Activated CD4-positive, alpha-beta T cell treated with anti-CD3 and anti-CD28 coated beads, Interleukin-10, Interleukin-2, amounts not matched to agents 100 ng/mL and 50 ng/mL, durations not matched to agents 16 hours and 8 hours (primary cell): ENCODE measurements at regions not wholly inside any gene's neighbourhood (a gene's known extent, or its start where the extent isn't known, plus 50 kb on each side); places are given as distances from the start of the nearest gene placed in this dataset.
"Not testable (repeated sequence)": the region's sequence is repeated elsewhere in the genome, so short reads cannot be mapped to it uniquely, and the experiment has no call there.

Experiments
- DNase-seq: peaks from one replicate; pipeline ENCODE4 v3.0.0-alpha.2; 2020

DNA sequence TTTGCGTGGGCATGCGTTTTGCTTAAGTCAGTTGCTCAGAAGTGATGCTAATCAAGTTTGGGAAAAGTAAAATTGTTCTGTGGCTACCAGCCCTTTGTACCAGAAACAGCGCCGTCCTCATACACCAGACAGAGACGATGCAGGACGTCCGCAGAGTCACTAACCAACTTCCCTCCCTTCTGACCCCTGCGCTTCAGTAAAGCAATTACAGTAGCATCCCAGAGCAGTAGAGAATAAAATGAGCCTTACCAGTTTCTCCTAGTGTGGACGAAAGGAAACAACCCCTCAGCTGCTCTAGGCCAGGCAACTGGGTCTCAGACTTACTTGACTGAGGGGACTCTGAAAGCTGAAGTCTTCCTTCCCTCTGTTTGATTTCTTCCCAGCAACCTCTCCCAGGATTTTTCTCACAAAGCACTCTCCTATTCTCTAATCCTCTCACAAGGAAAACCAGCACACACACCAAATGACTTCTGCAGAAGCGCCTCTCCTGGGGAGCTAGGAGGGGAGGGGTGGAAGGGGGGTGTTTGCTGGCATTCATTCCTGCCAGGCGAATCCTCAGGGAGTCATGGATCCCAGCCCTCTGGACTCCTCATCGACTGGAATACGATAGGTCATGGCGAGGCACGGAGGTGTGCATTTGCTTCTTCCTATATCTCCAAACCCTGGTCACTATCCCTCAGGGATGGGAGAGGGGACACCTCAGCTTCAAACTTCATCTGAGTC lies 56.0 kb upstream of the MID1 start:
- no peak for DNase-seq

DNA sequence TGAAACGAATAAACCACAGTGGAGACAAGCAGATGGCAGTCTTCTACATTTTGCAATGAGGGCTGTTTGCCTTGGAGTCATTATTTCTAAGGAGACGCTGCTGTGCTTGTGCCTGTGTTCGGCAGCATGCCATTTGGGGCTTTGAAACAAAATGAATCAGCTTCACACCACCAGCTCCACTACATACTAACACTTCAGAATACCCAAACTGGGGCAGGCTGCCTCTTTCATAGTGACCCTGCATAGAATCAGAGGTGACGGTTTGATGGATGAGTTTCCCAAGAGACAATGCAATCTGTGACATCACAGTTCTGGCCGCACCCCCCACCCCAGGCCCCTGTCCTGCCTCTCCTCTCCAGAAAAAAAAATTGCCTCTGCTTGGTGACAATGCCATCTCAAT lies 57.1 kb upstream of the MID1 start:
- no peak for DNase-seq

DNA sequence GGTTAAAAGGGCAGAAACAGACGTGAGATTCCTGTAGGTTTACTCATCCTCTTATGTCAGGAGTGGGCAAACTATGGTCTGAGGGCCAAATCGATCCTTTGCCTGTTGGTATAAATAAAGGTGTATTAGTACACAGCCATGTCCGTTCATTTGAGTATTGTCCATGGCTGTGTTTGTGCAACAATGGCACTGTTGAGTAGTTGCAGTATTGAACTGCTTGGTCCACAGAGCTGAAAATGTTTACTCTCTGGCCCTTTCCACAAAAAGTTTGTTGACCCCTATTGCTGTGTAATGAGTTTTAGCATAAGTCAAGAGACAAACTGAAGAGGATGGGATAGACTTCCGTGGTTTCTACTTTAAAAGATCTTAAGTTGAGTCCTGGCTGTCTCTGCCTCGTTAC lies 59.0 kb upstream of the MID1 start:
- DNase-seq: no peak

DNA sequence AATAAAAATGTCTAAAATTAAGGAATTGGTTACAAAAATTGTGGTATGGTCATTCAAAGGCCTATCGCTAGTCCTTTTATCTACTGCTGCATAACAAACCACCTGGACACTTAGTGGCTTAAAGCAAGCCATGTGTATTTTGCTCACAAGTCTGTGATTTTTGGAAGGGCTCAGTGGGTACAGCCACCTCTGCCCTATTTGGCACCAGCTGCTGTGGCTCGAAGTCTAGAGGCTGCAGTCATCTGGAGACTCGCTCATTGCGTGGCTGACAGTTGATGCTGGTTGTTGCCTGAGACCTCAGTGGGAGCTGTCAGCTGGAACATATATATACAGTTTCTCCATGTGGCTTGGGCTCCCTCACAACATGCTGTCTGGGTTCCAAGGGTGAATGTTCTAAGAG lies 60.8 kb upstream of the MID1 start:
- no peak for DNase-seq

DNA sequence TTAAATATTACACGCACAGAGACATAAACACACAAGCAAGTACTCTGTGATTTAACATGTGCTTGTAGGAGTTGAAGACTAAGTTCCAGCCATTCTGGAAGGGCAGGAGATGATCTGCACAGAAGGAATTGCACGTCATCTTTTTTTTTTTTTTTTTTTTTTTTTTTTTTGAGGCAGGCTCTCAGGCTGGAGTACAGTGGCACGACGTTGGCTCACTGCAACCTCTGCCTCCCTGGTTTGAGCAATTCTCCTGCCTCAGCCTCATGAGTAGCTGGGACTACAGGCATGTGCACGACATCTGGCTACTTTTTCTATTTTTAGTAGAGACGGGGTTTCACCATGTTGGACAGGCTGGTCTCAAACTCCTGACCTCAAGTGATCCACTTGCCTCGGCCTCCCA lies 63.2 kb upstream of the MID1 start:
- DNase-seq: not testable (repeated sequence)

DNA sequence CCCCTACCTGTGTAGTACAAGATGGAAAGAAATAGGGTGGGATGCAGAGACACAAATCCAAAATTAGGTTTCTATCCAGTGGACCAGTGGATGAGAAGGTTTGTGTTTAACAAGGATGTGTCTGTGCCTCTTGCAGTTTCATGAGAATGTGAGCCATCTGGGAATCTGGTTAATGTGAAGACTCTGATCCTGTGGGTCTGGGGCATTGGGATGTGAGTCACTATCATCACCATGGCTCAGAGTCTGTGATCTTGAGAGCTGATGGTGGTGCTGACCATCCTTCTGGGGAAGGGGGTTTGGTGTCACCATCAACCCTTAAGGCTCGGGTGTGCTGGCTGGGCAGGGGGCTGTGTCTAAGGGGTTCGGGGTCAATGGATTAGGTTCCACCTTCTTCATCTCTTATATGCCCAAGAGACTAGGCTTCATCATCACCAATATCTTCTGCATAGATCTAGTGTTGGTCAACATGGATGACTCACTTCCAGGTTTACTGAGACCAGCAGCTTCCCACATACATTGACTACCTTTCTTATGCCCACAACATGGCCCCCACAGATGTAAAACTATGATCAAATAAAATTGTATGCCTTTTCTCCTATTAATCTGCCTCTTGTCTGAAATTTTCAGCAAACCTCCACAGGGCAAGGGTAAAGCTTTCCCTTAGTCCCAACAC lies 65.7 kb upstream of the MID1 start:
- DNase-seq: no peak

DNA sequence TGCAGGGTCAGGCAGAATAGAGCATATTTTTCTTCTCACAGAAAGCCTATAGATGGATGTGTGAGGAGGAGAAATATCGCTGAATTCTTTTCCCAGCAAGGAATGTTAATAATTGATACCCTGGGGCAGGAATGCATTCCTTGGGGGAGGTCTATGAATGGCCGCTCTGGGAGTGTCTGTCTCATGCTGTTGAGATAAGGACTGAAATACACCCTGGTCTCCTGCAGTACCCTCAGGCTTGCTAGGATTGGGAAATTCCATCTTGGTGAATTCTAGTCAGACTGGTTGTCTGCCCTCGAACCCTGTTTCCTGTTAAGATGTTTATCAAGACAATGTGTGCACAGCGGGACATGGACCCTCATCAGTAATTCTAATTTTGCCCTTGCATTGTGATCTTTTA lies 71.4 kb upstream of the MID1 start:
- DNase-seq: not testable (repeated sequence)

DNA sequence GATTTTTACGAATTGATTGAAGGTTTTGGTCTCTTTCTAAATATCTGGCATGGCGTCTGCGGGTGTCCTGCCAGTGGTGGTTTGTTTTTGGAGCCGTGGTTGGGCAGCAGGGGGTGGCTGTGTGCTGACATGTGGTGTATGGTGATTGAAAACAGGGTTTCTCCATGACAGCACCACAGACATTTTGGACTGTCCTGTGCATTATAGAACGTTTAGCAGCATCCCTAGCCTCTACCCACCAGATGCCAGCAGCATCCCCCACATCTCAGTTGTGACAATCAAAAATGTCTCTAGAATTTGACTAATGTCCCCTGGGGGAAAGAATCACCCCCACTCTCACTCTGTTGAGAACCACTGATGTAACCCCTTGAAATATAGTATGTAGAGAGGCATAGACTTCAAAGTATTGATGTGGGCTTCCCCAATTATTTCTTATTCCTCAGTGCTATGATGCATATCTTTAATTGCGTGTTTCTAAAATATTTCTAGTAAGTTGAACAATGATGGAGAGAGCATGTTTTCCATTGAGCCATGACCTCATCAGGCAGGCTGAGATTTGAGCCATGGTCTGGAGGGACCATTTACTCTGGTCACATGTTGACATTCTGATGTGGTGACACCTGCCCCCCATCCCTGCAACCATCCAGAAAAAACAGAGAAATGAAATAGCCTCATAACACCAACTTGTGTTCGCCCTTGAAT lies 77.4 kb upstream of the MID1 start:
- no peak for DNase-seq

DNA sequence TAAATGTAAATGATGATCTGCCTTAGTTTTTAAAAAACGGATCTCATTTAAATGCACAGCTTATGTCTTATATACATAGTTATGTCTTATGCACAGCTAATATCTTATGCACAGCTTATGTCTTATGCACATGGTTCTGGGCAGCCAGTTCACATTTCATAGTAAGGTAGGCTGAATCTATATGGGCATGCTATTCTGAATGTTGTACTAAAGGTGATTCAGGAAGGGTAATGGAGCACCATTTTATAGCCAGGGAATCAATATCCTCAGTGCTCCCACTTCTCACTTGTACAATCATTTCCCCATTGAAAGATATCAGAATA lies 77.9 kb upstream of the MID1 start:
- no peak for DNase-seq

DNA sequence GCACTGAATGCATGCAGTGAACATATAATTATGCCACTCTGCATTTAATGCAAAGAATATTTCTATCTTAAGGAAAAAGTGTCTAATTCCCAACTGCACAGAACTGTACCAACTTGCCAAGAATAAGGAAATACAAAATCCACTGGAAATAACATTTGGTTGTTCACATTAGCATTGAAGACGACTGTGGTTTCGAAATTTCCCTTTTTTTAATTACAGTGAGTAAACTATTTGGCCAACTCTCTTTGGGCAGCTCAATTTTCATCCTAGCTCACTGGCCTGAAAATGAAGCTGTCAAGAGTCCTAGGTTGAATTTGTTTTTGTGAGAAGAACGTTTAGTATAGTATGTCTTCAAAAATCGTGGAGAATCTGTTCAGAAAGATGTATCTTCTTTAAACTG lies 81.6 kb upstream of the MID1 start:
- DNase-seq: no peak

DNA sequence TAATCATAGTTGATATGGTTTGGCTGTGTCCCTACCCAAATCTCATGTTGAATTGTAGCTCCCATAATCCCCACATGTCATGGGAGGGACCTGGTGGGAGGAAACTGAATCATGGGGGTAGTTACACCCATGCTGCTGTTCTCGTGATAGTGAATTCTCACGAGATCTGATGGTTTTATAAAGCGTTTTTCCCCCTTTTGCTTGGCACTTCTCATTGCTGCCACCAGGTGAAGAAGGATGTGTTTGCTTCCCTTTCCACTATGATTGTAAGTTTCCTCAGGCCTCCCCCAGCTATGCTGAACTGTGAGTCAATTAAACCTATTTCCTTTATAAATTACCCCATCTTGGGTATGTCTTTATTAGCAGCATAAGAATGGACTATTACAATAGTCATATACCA lies 86.0 kb upstream of the MID1 start:
- not testable (repeated sequence) for DNase-seq

DNA sequence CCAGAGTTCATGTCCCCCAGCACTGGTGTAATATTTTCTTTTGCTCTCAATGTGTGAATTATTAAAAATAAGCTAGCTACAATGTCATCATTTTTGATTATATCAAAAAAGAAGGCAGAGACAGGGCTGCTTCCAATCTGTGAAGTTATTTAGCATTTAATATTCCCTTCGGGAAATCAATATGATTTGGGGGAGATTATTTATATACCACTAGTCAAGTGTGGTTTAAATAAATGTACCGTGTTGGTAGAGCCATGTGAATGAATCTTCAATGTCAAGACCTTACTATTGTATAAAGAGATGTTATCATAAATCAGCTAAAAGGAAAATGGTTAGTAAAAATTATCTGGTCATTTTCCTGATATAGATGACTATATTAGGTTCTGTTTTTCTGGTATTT lies 87.4 kb upstream of the MID1 start:
- no peak for DNase-seq

DNA sequence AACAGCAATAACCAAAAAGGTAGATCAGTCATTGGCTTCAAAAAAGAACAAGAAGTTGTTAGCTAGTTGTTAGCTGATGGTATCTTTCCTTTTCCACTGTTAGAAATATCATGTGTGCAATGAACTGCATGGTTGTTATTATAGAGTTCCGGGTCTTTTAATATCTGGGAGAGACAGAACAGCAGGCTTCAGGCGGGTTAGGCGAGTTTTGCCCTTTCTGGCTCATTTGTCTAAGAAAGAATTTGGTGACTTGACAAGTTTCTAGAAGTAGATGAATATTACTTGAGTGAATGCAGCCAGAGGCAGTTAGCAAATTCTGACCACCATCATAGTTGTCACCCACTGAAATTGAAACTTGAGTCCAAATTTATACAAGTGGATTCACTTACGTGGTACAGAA lies 88.9 kb upstream of the MID1 start:
- DNase-seq: no peak

DNA sequence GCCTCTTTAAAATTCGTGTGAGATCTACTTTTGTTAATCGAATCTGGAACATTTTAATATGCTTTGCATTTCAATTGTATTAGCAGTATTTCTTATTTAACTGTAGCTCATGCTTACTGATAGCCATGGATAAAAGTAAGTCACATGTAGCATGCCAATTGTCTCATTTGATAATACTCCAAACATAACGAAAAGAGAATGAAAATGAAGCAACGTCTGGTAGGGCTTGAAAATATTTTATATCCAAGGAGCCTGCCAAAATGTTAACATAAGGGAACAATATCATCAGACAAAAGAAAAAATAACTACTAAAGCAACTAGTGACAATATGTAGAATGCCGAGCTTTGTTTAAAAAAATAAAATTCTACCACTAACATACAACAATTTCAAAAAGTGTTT lies 94.1 kb upstream of the MID1 start:
- DNase-seq: no peak

DNA sequence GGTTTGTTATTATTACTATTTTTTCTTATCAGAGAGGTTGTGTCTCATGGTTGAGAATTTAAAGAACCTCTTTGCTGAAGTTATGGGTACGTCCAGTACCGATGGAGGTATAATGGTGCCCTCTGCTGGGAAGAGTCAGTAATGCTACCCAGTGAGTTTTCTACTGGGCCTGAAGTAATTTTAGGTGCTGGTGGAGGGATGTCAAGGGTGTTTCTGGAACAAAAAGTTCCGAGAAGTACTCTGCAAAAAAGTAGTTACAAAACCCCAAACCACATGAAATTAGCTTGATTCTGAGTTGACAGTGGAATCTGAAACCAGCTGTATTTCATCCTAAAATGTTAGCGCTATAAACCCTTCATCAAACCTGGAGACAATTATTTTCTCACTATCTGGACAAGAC lies 102.5 kb upstream of the MID1 start:
- peak; percentile 47 for DNase-seq

DNA sequence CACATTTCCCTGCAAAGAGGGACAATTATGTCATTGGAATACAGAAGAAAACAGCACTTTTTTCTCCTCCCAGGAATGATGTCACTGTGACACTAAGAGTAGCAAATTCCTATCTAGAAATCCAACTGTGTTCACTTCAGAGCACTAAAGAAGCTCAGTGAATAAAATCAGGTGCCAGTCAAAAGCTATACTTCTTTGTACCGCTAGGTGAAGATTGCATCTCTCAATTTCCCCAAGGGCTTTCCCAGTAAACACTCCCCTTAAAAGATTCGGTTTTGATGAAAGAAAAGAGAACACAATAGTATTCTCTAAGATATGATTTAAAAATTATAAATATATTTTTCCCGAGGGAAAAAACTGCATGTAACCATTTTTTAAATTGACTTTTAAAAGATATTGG lies 104.7 kb upstream of the MID1 start:
- DNase-seq: no peak

DNA sequence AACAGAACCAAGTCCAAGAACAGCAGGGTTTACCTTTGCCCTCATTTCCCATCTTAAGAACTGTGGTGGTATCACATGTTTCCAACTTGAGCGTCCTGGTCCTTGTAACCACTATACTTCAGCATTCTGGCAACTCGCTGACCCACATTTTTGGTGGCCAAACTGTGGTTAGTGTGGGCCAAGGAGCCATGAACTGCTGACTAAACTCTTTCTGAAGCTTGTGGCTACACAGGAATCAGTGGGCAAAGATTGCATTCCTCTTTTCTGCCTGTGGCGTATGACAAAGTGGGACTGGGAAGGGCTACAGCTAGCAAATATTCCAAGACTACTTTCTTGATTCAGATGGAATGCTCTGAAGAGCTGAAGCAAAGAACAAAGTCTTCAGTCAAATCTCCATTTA lies 106.3 kb upstream of the MID1 start:
- no peak for DNase-seq

DNA sequence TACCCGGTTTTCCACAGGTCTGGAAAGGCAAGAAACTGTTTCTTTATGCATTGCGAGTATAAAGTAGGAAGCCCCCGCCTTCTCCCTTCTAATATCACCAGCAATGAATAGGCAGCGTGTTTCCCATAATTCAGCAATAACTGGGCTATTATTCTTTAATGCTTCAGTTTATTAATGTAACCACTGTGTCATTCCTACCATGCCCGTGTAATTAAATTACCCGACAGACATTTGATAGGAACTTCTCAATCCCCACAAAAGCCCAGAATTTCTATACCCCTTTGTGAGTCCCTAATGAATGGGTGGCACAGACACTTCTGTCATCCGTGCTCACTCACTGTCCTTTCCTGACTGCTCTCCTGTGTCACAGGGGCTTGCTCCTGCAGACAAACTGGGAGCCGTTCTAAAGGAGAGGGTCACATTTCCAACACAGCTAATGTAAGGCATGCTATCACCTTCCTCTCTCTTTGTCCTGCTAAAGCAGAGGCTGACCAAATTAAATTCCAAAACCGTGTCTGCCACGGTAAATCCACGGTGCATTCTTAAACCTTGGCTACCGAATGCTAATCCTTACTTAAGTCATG lies 108.5 kb upstream of the MID1 start:
- DNase-seq: no peak

DNA sequence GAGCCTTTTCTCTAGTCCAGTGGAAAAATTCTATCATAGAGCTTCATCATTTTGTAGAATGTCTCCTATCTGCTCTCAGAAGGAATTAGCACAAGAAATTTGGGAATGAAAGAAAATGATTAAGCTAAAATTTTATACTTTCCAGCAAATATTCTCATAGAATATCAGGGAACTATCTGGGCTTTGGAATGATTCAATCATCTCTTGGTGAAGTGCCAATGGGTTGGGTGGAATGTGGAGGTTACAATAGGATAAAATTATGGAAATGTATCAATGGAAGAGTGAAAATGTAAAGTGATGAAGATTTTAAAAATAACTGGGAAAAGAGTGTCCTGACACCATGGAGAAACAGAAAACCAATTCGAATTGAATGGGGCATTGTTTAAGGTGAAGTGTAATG lies 119.0 kb upstream of the MID1 start:
- DNase-seq: no peak

DNA sequence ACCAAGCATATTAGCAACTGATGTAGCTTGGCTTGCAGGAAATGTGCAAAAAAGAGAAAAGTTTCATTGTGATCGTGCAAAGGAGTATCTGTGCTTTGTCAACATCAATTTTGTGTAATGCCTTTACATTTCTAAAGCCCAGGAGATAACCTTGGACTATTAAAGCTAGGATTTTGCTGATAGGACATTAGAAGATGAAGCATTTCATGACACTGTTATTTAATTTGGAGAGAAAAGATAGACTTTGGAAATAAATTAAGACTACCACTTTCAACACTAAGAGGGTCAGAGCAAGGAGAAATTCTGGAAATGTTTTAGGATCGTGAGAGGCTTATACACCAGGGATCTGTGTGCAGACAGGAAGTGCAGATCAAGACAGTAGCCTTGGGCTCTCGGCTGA lies 120.6 kb upstream of the MID1 start:
- no peak for DNase-seq

DNA sequence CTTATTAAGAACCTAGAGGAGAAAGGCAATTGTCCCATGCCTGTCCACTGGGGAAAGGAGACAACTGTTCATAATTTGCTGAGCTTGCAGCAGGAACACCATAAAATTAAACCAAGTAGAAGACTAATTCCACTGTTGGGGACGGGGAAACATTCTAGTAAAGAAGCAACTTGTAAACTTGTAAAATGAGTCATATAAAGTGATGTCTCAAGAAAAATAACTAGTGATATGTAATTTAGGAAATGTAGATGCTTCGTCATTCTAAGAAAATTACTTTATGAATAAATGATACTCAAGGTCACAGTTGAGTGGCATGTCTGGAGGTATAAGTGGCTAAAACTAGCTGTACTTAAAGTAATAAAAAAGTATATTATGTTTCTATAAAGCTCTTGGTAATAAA lies 121.2 kb upstream of the MID1 start:
- no peak for DNase-seq

DNA sequence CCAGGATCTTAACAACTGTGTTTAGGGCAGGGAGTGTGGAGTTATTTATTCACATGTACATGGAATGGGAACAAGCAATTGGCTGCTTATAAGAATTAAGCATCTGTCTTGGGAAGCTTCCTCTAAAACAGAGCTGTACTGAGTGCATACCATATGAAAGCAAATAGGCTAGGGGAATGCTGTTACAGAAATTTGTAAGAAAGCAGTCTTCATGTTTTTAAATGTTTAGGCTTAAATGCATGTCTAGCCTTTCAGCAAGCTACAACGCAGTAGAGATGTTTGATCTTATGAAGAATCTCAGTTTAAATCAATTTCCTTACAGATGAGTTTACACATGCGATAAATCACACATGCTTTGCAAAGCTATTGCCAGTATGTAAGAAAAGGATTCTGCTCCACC lies 123.1 kb upstream of the MID1 start:
- no peak for DNase-seq

DNA sequence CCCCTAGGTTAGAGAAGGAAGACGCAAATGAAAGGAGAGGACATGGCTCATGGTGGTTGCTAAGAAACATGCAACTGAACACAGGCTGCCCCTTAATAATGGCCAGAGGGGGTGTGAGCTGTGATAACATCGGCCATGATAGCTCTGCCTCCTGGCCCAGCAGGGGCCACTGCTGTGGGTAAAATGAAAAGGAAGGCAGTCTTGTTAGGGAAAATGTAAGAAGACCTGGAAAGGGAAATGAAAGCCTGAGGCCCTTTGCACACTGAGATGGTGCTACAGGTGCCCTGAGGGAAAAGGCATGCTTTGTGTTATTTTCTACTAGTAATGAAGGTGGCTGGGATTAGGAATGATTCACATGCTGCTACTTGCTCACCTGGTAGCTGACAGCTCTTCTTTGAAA lies 123.6 kb upstream of the MID1 start:
- DNase-seq: no peak

DNA sequence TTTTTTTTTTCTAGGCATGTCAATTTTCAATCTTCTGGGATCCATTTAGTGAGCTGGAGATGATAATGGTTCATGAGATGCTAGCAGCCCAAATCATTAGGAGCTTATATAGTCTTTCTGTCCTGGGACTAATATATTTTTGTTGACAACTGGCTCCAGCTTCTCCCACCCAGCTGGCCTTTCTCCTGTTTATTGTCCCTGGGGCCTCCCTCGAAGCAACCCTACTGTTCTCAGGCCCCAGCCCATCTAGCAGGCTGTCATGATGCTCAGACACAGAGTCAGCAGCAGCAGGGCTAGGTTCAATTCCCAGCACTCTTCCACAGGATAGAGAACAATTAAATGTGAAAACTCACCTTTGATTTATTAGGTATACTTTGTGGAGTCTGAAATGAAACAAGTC lies 127.6 kb upstream of the MID1 start:
- no peak for DNase-seq
